MM.1S (cell line): ENCODE measurements at regions not wholly inside any gene's neighbourhood (a gene's known extent, or its start where the extent isn't known, plus 50 kb on each side); places are given as distances from the start of the nearest gene placed in this dataset.

Experiments
- DNase-seq: peaks from one replicate; pipeline ENCODE4 v3.0.0-alpha.2; 2015
- H2AFZ ChIP-seq: fragments of 300-600 bp; sonication (generic); 2 replicates; pipeline ENCODE4 v1.6.0; 2016; ENCODE audit warnings: antibody characterized with exemption, low read length
- H3F3A ChIP-seq: fragments of 300-600 bp; sonication (generic); 2 replicates; pipeline ENCODE4 v1.6.1; 2016; ENCODE audit warnings: mild to moderate bottlenecking, antibody characterized with exemption, low read length, moderate library complexity, mixed read lengths; ENCODE audit not compliant: insufficient read depth
- H3K27ac ChIP-seq: fragments of 300-600 bp; sonication (generic); 2 replicates; pipeline ENCODE4 v1.5.1; 2016; ENCODE audit warnings: mild to moderate bottlenecking, low read length
- H3K27me3 ChIP-seq: fragments of 300-600 bp; sonication (generic); replicated peaks from 2 replicates; pipeline ENCODE4 v1.6.0; 2016; ENCODE audit warnings: low read length; ENCODE audit not compliant: insufficient read depth
- H3K36me3 ChIP-seq: fragments of 300-600 bp; sonication (generic); replicated peaks from 2 replicates; pipeline ENCODE4 v1.6.1; 2016; ENCODE audit warnings: mild to moderate bottlenecking, low read length, mixed read lengths; ENCODE audit not compliant: insufficient read depth
- H3K4me1 ChIP-seq: fragments of 300-600 bp; sonication (generic); 2 replicates; pipeline ENCODE4 v1.6.1; 2016; ENCODE audit warnings: low read length, mixed read lengths
- H3K4me2 ChIP-seq: fragments of 300-600 bp; sonication (generic); 2 replicates; pipeline ENCODE4 v1.6.0; 2016; ENCODE audit warnings: low read depth, low read length
- H3K4me3 ChIP-seq: fragments of 300-600 bp; sonication (generic); 2 replicates; pipeline ENCODE4 v1.5.1; 2016; ENCODE audit warnings: low read length, mixed read lengths
- H3K79me2 ChIP-seq: fragments of 300-600 bp; sonication (generic); 2 replicates; pipeline ENCODE4 v1.6.1; 2016; ENCODE audit warnings: mixed run types, low read length, mixed read lengths
- H3K9ac ChIP-seq: fragments of 300-600 bp; sonication (generic); 2 replicates; pipeline ENCODE4 v1.6.1; 2016; ENCODE audit warnings: low read length, mixed read lengths
- H3K9me2 ChIP-seq: fragments of 300-600 bp; sonication (generic); replicated peaks from 2 replicates; pipeline ENCODE4 v1.6.1; 2016; ENCODE audit warnings: mild to moderate bottlenecking, low read length, mixed read lengths; ENCODE audit not compliant: insufficient read depth
- H3K9me3 ChIP-seq: fragments of 300-600 bp; sonication (generic); replicated peaks from 2 replicates; pipeline ENCODE4 v1.6.1; 2016; ENCODE audit warnings: mild to moderate bottlenecking, low read length, mixed read lengths; ENCODE audit not compliant: insufficient read depth
- H4K20me1 ChIP-seq: fragments of 300-600 bp; sonication (generic); 2 replicates; pipeline ENCODE4 v1.6.1; 2016; ENCODE audit warnings: mild to moderate bottlenecking, low read length, moderate library complexity, mixed read lengths; ENCODE audit not compliant: insufficient read depth
- EZH2 ChIP-seq: fragments of 300-600 bp; sonication (generic); optimal IDR thresholded peaks from 2 replicates; pipeline ENCODE3; 2017; ENCODE audit warnings: low read depth, mild to moderate bottlenecking, antibody characterized with exemption, low read length, mixed read lengths
- EZH2phosphoT487 ChIP-seq: fragments of 300-600 bp; sonication (generic); IDR thresholded peaks from 2 replicates; pipeline ENCODE4 v1.6.1; 2018; ENCODE audit warnings: antibody characterized with exemption, low read length
- TF ChIP-seq, protein P1 (sequence below): fragments of 300-600 bp; sonication (generic); IDR thresholded peaks from 2 replicates; pipeline ENCODE4 v1.5.1; 2016; ENCODE audit warnings: antibody characterized with exemption, low read length, mixed read lengths

DNA sequence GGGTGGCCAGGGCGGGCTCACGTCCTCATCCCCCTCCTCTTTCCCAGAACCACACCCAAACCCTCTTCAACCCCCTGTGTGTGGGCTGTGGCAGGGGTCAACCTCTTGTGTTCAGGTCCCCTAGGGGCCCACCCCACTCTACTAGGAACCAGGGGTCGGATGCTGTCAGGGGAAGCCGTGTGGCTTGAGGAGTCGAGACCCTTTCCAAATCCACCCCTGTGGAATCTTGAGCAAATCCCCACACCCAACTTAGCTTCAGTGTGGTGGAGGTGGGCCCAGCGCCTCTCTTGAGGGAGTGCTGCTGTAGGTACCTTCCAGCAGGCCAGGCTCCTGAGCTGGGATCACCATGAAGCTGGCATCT lies 121.5 kb downstream of the MRM1 start:
- DNase-seq: no peak

DNA sequence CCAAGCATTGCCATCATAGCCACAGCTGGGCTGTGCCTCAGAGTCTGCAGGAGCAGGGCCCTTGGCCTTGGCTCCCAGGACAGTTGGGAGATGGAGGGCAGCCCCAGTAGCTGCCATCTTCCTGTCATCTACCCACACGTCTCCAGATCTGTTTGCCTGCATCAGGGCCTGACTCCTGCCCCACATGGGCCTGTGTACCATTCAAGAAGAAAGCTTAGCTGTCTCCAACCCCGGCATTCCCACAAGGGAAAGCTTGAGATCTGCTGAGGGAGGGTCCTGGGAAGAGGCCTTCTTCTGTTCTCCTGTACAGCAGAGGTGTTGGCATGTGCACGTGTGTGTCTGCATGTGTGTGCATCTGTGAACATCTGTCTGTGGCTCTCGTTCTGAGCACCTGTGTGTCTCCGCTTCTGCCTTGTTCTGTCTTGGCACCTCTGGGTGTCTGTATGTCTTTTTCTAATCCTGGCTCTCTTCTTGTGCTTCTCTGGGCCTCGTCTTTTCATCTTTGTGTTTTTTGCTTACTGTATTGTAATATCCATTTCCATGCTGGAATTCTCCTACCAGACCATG lies 122.2 kb downstream of the MRM1 start:
- H4K20me1 ChIP-seq: no peaks in the 10 kb centered on the region
- H3K4me1 ChIP-seq: no peaks in the 10 kb centered on the region
- no peaks in the 10 kb centered on the region for H3F3A ChIP-seq
- no peak overlapping the region for H2AFZ ChIP-seq
- no peaks in the 10 kb centered on the region for H3K9me2 ChIP-seq
- no peak for DNase-seq
- no peak overlapping the region for H3K4me3 ChIP-seq
- no peak overlapping the region for H3K27ac ChIP-seq
- no peaks in the 10 kb centered on the region for H3K9me3 ChIP-seq
- peaks cover 58% of the 10 kb centered on the region for H3K27me3 ChIP-seq
- no peaks in the 10 kb centered on the region for H3K79me2 ChIP-seq
- TF ChIP-seq EZH2phosphoT487 (no peak), EZH2 (no peak)
- no peaks in the 10 kb centered on the region for H3K36me3 ChIP-seq
- no peak overlapping the region for H3K9ac ChIP-seq
- H3K4me2 ChIP-seq: no peak overlapping the region

More for the DNA sequence above, 121.5 kb downstream of the MRM1 start:
- Histone ChIP-seq H3K9ac (no peak overlapping the region), H3K36me3 (no peaks in the 10 kb centered on the region), H3K27me3 (peaks cover 58% of the 10 kb centered on the region), H3K9me2 (no peaks in the 10 kb centered on the region), H3F3A (no peaks in the 10 kb centered on the region), H3K79me2 (no peaks in the 10 kb centered on the region), H3K9me3 (no peaks in the 10 kb centered on the region), H3K4me2 (peak overlapping the region; percentile 74; the same call in 1 of the 2 replicates), H3K4me3 (0 out of 2 replicates have a peak overlapping the region, but pooled peaks have one; percentile 49), H4K20me1 (no peaks in the 10 kb centered on the region), H3K4me1 (no peaks in the 10 kb centered on the region), H3K27ac (no peak overlapping the region), H2AFZ (no peak overlapping the region)
- TF ChIP-seq EZH2phosphoT487: no peak
- TF ChIP-seq, protein P1, sequence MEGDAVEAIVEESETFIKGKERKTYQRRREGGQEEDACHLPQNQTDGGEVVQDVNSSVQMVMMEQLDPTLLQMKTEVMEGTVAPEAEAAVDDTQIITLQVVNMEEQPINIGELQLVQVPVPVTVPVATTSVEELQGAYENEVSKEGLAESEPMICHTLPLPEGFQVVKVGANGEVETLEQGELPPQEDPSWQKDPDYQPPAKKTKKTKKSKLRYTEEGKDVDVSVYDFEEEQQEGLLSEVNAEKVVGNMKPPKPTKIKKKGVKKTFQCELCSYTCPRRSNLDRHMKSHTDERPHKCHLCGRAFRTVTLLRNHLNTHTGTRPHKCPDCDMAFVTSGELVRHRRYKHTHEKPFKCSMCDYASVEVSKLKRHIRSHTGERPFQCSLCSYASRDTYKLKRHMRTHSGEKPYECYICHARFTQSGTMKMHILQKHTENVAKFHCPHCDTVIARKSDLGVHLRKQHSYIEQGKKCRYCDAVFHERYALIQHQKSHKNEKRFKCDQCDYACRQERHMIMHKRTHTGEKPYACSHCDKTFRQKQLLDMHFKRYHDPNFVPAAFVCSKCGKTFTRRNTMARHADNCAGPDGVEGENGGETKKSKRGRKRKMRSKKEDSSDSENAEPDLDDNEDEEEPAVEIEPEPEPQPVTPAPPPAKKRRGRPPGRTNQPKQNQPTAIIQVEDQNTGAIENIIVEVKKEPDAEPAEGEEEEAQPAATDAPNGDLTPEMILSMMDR: no peak
- TF ChIP-seq EZH2: no peak

DNA sequence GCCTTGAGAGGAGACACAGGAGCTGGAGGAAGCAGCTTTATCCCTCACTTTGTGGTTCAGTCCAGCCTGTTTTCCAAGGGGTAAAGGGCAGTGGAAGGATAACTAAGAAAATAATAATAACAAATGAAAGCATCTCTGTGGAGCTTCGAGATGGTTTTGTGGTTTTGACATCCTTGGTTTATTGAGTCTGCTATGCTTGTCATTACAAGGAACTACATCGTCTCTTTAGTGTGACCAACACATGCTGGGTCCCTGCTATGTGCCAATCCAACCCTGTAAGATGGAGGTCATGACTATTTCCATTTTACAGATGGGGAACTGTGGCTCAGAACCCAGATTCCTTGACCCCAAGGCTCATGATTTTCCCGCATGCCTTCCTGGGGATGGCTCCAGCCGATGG lies 124.8 kb downstream of the MRM1 start:
- Histone ChIP-seq H4K20me1 (no peaks in the 10 kb centered on the region), H3K4me3 (no peak overlapping the region), H3K27ac (no peak overlapping the region), H2AFZ (no peak overlapping the region), H3K9ac (no peak overlapping the region), H3K4me1 (no peaks in the 10 kb centered on the region), H3K4me2 (no peak overlapping the region), H3K79me2 (no peaks in the 10 kb centered on the region), H3F3A (no peaks in the 10 kb centered on the region), H3K27me3 (peaks cover 84% of the 10 kb centered on the region), H3K36me3 (no peaks in the 10 kb centered on the region), H3K9me3 (no peaks in the 10 kb centered on the region), H3K9me2 (no peaks in the 10 kb centered on the region)
- TF ChIP-seq, protein P1: no peak
- no peak for TF ChIP-seq EZH2
- TF ChIP-seq EZH2phosphoT487: no peak
- no peak for DNase-seq

DNA sequence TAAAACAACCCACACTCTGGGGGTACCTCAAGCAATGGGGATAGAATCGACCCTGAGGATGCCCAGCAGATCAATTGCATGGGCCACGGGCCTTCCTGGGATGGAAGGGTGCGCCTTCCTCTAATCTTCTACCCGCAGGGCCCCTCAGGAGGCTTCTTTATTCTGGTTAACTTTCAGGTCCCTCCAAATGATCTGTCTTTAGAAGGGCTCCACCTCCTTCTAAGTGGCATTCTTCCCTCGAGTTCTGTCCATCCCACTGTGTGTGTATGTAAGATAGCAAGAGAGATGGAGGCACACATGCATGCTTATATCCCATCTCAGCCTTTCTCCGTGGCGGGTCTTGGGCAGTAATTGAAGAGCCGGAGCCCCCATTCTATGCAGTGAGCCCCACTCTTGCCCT lies 125.7 kb downstream of the MRM1 start:
- DNase-seq: no peak
- H3K27ac ChIP-seq: no peak overlapping the region
- TF ChIP-seq EZH2phosphoT487 (no peak), EZH2 (no peak)
- TF ChIP-seq, protein P1: no peak
- H3K79me2 ChIP-seq: no peaks in the 10 kb centered on the region
- peaks cover 89% of the 10 kb centered on the region for H3K27me3 ChIP-seq
- H2AFZ ChIP-seq: no peak overlapping the region
- H3K9me2 ChIP-seq: no peaks in the 10 kb centered on the region
- no peaks in the 10 kb centered on the region for H3K4me1 ChIP-seq
- no peaks in the 10 kb centered on the region for H4K20me1 ChIP-seq
- no peak overlapping the region for H3K4me3 ChIP-seq
- H3K9ac ChIP-seq: no peak overlapping the region
- no peak overlapping the region for H3K4me2 ChIP-seq
- no peaks in the 10 kb centered on the region for H3F3A ChIP-seq
- no peaks in the 10 kb centered on the region for H3K9me3 ChIP-seq
- no peaks in the 10 kb centered on the region for H3K36me3 ChIP-seq
